GM19324 (cell line): ENCODE measurements at regions not wholly inside any gene's neighbourhood (a gene's known extent, or its start where the extent isn't known, plus 50 kb on each side); places are given as distances from the start of the nearest gene placed in this dataset.
"Not testable (repeated sequence)": the region's sequence is repeated elsewhere in the genome, so short reads cannot be mapped to it uniquely, and the experiment has no call there.

ENCODE experiments used
- ATAC-seq: cut with Tn5 transposase; IDR thresholded peaks from one replicate; pipeline ENCODE4 v1.9.1; 2021; ENCODE audit warnings: mild to moderate bottlenecking, moderate library complexity; ENCODE audit not compliant: unreplicated experiment, low FRiP score

DNA sequence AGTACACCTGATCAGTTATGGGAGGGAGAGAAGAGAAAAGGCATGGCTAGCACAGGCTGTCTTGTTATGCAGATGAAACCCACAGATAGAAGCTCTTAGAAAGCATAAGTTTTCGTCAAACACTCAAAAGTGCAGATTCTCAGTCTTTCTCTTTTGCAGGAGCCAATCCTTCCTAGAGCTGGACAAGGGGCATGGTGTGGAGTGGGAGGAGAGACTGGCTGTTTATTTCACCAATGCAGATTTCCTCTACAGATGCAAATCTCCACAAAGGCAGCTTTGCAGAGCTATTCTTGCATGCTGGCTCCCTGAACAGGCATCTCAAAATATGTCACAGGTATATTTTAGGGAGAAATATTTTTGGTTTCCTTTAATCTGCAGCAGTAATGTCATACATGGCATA is 1400.7 kb downstream of the CDH8 start:
- no peak for ATAC-seq

- ATAC-seq, result no peak
Observed at GRCh38 chr16:60611844-60612243, 1424.4 kb downstream of the CDH8 start.

- no peak for ATAC-seq
Observed at GRCh38 chr16:60608971-60609370, 1427.3 kb downstream of the CDH8 start.

DNA sequence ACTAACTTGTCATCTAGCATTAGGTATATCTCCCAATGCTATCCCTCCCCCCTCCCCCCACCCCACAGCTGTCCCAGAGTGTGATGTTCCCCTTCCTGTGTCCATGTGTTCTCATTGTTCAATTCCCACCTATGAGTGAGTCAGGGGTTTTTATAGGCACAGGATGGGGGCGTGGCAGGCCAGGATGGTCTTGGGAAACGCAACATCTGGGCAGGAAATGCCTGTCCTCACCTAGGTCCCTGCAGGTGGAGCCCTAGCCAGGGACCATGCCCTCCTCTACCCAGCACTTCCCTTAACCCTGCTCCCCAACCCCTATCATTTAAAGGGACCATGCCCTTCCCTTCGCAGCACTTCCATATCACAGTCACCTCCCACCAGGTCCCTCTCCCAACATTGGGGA is 1430.6 kb downstream of the CDH8 start:
- not testable (repeated sequence) for ATAC-seq

- ATAC-seq, result no peak
Observed at GRCh38 chr16:60605176-60605575, 1431.1 kb downstream of the CDH8 start.

GRCh38 chr16:60586493-60586892 is 1449.7 kb downstream of the CDH8 start:
- ATAC-seq, result no peak

GRCh38 chr16:60582528-60582927 is 1453.7 kb downstream of the CDH8 start:
- ATAC-seq, result no peak

DNA sequence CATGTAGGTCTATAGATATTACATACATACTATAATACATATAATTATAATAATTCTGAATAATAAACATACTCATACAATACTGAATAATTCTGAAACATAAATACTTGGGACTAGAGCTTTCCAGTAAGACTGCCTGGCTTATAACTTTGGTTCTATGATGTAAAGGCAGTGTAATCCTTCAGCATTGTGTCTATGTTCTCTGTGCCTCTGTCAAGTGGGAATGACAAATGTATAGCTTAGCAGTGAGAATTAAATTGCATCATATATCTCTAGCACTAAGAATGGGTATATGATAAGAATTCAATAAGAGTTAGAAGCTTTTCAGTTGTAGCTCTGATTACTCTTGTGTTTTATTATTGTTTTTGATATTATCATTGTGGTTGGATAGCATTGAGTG is 1469.3 kb downstream of the CDH8 start:
- no peak for ATAC-seq

- no peak for ATAC-seq
Observed at GRCh38 chr16:60564588-60564987, 1471.7 kb downstream of the CDH8 start.

DNA sequence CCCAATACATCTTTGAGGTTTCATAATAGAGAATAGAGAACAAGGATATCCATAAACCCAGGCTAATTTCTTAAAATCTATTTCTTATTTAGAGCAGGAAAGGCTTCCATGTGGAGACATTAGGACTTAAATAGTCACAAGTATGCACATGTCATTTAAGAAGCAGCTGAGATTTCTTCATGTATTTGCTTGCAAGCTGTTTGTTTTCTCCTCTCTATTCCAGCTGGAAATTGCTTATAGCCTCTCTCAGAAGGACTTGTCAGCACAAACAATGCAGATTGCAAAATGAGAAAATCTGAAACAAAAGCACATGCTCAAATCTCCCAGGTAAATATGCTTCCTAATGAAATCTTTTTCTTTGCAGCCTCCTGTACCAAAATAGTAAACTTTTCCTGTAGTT is 1473.1 kb downstream of the CDH8 start:
- ATAC-seq, result no peak

- no peak for ATAC-seq
Observed at GRCh38 chr16:60558936-60559335, 1477.3 kb downstream of the CDH8 start.

- ATAC-seq, result no peak
Observed at GRCh38 chr16:60553090-60553757, 1483.0 kb downstream of the CDH8 start.

GRCh38 chr16:60541535-60541934 is 1494.7 kb downstream of the CDH8 start:
- ATAC-seq, result no peak

- no peak for ATAC-seq
Observed at GRCh38 chr16:60510941-60511340, 1525.3 kb downstream of the CDH8 start.

DNA sequence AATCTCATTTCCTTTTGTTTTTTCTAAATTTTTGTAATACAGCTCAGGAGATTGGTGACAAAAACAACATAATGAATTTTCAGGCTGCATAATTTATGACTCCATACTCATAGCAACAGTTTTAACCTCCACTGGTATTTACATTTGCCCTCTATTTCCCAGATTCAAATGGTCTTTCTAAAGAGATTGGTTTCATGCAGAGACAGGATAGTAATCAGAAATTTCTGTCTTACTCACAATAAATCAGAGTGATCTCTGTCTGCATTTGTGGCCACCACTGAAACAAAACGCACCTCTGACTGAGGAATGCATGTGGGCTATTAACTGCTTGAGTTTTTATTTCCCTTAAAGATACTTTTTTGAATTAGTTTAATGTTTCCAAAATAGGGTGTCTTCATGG is 1526.0 kb downstream of the CDH8 start:
- ATAC-seq, result no peak

DNA sequence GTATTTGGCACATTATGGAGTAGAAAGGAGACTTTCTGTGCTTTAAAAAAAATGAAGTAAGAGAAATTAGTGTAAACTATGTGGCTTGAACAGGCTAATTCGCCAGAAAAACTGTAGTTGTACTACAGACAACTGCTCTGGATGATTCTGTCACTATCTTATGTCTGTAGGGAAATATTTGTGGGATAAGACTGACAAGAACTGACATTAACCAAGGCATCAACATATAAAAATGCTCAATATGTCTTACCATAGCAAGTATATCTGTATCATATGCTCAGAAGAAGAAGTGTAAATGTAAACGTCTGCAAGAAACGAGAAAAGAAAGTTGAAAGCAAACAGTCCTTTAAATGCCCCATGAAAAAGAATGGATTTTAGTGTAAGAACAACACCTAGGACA is 1545.0 kb downstream of the CDH8 start:
- no peak for ATAC-seq

DNA sequence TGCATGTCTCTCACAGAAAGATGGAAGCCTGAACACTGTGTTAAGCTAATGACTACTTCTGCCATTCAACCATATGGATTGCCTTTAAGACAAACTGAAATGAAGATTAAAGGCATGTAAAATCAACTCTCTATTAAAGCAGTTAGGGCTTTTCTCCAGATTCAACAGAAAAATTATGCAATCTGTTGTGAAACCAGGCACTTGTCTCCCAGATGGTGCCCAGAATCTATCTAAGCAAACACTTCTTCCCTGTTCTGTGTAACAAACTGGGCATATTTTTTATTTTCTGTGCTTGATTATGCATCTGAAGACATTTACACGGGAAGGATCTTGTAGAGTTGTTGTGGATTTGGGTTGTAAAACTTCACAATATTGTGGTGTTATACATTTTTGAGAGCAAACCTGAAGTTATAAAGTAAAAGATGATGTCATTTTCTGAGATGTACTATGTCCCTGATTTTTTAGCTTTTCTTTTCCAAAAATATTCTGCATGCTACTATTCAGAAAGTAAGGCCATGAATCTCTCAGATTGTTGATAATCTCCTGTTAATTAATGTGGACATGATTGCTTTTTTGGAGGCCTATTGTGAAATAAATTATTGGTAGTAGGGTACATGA is 1550.3 kb downstream of the CDH8 start:
- no peak for ATAC-seq

- no peak for ATAC-seq
Observed at GRCh38 chr16:60484901-60485300, 1551.3 kb downstream of the CDH8 start.

DNA sequence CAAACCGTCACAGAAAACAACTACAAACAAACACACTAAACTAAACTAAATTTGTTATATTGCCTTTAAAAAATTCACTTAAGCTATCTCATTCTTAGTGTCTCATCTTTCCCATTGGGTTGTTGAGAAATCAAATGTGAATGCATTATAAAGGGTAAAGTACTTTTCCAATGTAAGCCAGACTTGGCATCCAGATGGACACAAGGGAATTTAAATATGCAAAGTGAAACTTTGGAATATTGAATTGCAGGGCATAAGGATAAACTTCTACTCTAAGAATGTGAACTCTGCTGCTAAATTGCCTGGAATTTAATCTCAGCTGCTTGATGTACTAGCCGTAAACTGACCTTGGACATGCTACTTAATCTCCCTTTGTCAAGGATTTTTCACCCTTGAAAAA is 1554.6 kb downstream of the CDH8 start:
- no peak for ATAC-seq

DNA sequence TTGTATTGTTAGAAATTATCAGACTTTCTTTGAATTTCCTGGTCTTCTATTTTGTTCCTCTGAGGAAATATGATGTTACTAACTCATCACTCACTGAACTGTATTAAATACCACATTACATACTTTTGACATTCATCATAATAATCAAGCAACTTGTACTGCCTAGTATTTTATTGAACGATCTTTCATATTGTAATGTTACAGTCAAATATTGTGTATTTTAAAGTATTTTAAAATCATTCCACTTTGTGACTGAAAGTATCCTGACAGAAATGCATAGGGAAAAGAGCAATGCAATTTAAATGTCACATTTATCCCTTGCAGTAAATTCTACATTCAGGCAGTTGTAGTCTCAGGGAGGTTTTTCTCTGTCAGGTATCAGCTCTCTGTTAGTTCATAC is 1557.4 kb downstream of the CDH8 start:
- ATAC-seq, result no peak

DNA sequence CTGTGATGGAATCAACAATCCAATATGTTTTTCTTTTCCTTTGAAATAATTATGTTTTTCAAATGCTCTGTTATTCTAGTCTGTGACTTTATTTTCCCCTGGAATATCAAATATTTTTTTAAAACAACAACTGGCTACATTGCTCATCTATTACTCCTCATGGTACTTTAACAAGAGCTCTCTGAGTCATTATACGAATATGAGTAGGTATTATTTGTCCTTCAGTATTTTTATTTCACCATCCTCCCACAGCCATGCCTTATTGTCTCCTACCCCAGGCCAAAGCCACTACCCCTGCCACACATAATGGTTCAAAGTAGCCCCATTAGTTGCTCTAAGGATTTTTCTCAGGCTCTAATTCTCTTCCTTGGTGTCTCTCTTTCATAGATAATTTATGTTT is 1572.3 kb downstream of the CDH8 start:
- no peak for ATAC-seq

DNA sequence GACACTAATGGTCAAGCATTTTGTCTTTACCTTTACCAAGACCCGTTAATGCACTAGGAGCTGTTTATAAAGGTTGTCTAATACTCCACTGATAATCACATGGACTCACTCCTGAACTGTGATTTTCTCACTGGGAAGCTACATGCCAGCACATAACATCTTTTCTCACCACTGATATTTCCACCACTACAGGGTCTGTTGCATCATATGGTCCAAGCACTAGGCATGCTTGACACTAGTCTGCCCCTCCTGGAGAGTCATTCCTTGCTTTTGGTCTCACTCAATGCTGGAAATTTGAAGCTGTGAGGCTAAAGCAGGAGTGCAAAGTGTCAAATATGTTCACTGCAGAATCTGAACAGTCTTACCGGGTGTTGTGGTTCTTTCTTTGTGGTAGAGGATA is 1576.8 kb downstream of the CDH8 start:
- no peak for ATAC-seq

GRCh38 chr16:60458255-60458654 is 1578.0 kb downstream of the CDH8 start:
- ATAC-seq, result no peak
